OCI-LY1 (cell line): ENCODE measurements at regions not wholly inside any gene's neighbourhood (a gene's known extent, or its start where the extent isn't known, plus 50 kb on each side); places are given as distances from the start of the nearest gene placed in this dataset.

ENCODE experiments used
- H2AFZ ChIP-seq: fragments of 200-600 bp; sonication (generic), shearing (Covaris generic); 2 replicates; pipeline ENCODE4 v1.6.0; 2014; ENCODE audit warnings: antibody characterized with exemption, mild to moderate bottlenecking, low read length
- H3F3A ChIP-seq: fragments of 200-600 bp; sonication (generic), shearing (Covaris generic); 2 replicates; pipeline ENCODE4 v1.6.0; 2014; ENCODE audit warnings: mild to moderate bottlenecking, antibody characterized with exemption, low read length, moderate library complexity; ENCODE audit not compliant: insufficient read depth
- H3K27ac ChIP-seq: fragments of 200-600 bp; sonication (generic); 2 replicates; pipeline ENCODE4 v1.5.1; 2014; ENCODE audit warnings: low read length, mixed run types, mild to moderate bottlenecking, low read depth; ENCODE audit not compliant: poor library complexity, severe bottlenecking
- H3K27me3 ChIP-seq: fragments of 200-600 bp; sonication (generic); 2 replicates; pipeline ENCODE4 v1.6.0; 2014; ENCODE audit warnings: antibody characterized with exemption, mild to moderate bottlenecking, low read length, moderate library complexity; ENCODE audit not compliant: insufficient read depth
- H3K36me3 ChIP-seq: fragments of 200-600 bp; sonication (generic); 2 replicates; pipeline ENCODE4 v1.6.1; 2014; ENCODE audit warnings: mild to moderate bottlenecking, antibody characterized with exemption, low read length, moderate library complexity, mixed read lengths; ENCODE audit not compliant: insufficient read depth
- H3K4me1 ChIP-seq: fragments of 200-600 bp; sonication (generic); 2 replicates; pipeline ENCODE4 v1.5.1; 2014; ENCODE audit warnings: mild to moderate bottlenecking, low read length, moderate library complexity; ENCODE audit not compliant: insufficient read depth, severe bottlenecking
- H3K4me2 ChIP-seq: fragments of 200-600 bp; sonication (generic), shearing (Covaris generic); 2 replicates; pipeline ENCODE4 v1.6.1; 2014; ENCODE audit warnings: low read length
- H3K4me3 ChIP-seq: fragments of 200-600 bp; sonication (generic); 2 replicates; pipeline ENCODE4 v1.5.1; 2014; ENCODE audit warnings: low read length, low read depth, mild to moderate bottlenecking, mixed read lengths; ENCODE audit not compliant: poor library complexity, severe bottlenecking
- H3K79me2 ChIP-seq: fragments of 200-600 bp; shearing (Covaris generic); 2 replicates; pipeline ENCODE4 v1.6.1; 2016; ENCODE audit warnings: mixed run types, low read length, mixed read lengths; ENCODE audit not compliant: insufficient read depth
- H3K9ac ChIP-seq: fragments of 200-600 bp; sonication (generic), shearing (Covaris generic); 2 replicates; pipeline ENCODE4 v1.6.1; 2014; ENCODE audit warnings: mild to moderate bottlenecking, low read length, mixed read lengths
- H3K9me2 ChIP-seq: fragments of 200-600 bp; sonication (generic), shearing (Covaris generic); 2 replicates; pipeline ENCODE4 v1.6.1; 2014; ENCODE audit warnings: low read depth, mild to moderate bottlenecking, low read length, mixed read lengths
- H3K9me3 ChIP-seq: fragments of 200-600 bp; shearing (Covaris generic); 2 replicates; pipeline ENCODE4 v1.6.1; 2014; ENCODE audit warnings: low read length, mixed read lengths
- H4K20me1 ChIP-seq: fragments of 200-600 bp; sonication (generic), shearing (Covaris generic); 2 replicates; pipeline ENCODE4 v1.6.0; 2016; ENCODE audit warnings: mild to moderate bottlenecking, low read length; ENCODE audit not compliant: insufficient read depth
- CTCF ChIP-seq: fragments of 200-600 bp; sonication (generic), shearing (Covaris generic); IDR thresholded peaks from 2 replicates; pipeline ENCODE4 v1.5.1; 2017; ENCODE audit warnings: mild to moderate bottlenecking, antibody characterized with exemption, low read length, moderate library complexity, mixed read lengths
- EZH2 ChIP-seq: fragments of 200-600 bp; sonication (generic), shearing (Covaris generic); IDR thresholded peaks from 2 replicates; pipeline ENCODE4 v1.8.0; 2017; ENCODE audit warnings: borderline replicate concordance, mixed run types, mild to moderate bottlenecking, antibody characterized with exemption, low read length, moderate library complexity, mixed read lengths

DNA sequence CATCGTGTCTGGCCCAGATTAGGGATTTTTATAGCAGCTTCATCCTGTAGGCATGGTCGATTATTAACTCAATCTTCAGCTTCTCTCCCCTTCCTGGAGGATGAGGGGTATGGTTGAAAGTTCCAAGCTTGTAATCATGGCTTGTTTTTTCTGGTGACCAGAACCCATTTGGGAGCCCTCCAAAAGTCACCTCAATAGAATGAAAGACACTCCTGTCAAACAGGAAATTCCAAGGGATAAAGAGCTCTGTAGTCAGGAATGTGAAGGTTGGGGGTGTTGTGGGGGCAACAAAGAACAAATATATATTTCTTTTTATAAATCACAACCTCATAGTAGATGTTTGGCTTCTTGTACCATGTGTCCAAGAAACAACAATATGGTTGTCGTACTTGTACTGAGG is 212.7 kb upstream of the ESRRG start:
- no peaks in the 10 kb centered on the region for H3K36me3 ChIP-seq
- H3K27ac ChIP-seq, result no peak overlapping the region
- H2AFZ ChIP-seq, result no peak overlapping the region
- no peaks in the 10 kb centered on the region for H3K4me1 ChIP-seq
- H3K4me2 ChIP-seq, result no peak overlapping the region
- H3F3A ChIP-seq, result no peaks in the 10 kb centered on the region
- no peaks in the 10 kb centered on the region for H3K79me2 ChIP-seq
- H3K9me2 ChIP-seq, result no peaks in the 10 kb centered on the region
- no peak for TF ChIP-seq CTCF
- no peak for TF ChIP-seq EZH2
- H3K4me3 ChIP-seq, result no peak overlapping the region
- no peaks in the 10 kb centered on the region for H4K20me1 ChIP-seq
- no peaks in the 10 kb centered on the region for H3K9me3 ChIP-seq
- H3K9ac ChIP-seq, result no peak overlapping the region
- H3K27me3 ChIP-seq, result no peaks in the 10 kb centered on the region

GRCh38 chr1:216932424-216932823 is 209.2 kb upstream of the ESRRG start:
- Histone ChIP-seq H3K4me3 (no peak overlapping the region), H3K4me2 (no peak overlapping the region), H3K79me2 (no peaks in the 10 kb centered on the region), H3K9me2 (no peaks in the 10 kb centered on the region), H2AFZ (no peak overlapping the region), H3F3A (no peaks in the 10 kb centered on the region), H3K9ac (no peak overlapping the region), H3K4me1 (no peaks in the 10 kb centered on the region), H3K9me3 (no peaks in the 10 kb centered on the region), H3K27ac (no peak overlapping the region), H4K20me1 (no peaks in the 10 kb centered on the region), H3K36me3 (no peaks in the 10 kb centered on the region), H3K27me3 (no peaks in the 10 kb centered on the region)
- no peak for TF ChIP-seq CTCF
- no peak for TF ChIP-seq EZH2

DNA sequence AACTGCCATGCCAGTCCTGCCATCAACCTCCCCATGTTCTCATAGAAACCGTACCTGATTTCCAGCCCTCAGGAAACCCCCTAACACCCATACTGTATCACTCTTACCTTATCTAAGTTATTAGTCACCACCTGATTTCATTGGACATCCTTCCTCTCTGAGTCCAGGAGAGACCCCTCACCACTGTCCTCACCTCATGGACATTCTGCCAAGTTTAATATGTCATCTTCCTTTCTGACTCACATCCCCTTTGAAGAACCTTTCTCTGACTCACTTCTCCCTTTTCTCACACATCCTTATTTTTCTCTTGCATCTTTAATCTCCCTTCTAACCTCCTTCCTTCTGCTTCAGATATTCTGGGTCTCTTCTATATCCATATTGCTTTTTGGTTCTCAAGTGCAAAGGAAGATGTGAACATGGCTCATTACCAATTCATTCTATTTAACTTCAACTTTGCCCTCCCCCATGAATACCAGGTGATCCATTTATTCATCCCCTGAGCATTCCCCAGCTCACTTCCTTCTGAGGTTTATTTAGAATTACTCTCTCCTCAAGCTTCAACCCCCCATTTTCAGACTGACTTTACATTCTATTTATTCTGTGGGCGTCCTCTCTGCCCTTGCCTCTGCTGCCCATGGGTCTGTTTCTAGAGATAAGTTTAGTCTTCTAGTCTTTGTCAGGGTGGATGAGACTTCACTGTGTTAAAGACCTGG is 206.8 kb upstream of the ESRRG start:
- Histone ChIP-seq H3K27me3 (no peaks in the 10 kb centered on the region), H3K9me2 (no peaks in the 10 kb centered on the region), H4K20me1 (no peaks in the 10 kb centered on the region), H3K36me3 (no peaks in the 10 kb centered on the region), H3K9me3 (no peaks in the 10 kb centered on the region), H3K27ac (no peak overlapping the region), H3K79me2 (no peaks in the 10 kb centered on the region), H3K4me2 (no peak overlapping the region), H3K9ac (no peak overlapping the region), H3K4me3 (no peak overlapping the region), H3K4me1 (no peaks in the 10 kb centered on the region), H3F3A (no peaks in the 10 kb centered on the region), H2AFZ (no peak overlapping the region)
- TF ChIP-seq EZH2 (no peak), CTCF (no peak)
